IPS DF 6.9 (cell line): ENCODE measurements at regions not wholly inside any gene's neighbourhood (a gene's known extent, or its start where the extent isn't known, plus 50 kb on each side); places are given as distances from the start of the nearest gene placed in this dataset.

ENCODE experiments used
- DNase-seq: peaks from one replicate; pipeline ENCODE4 v3.0.0-alpha.2; 2013; ENCODE audit warnings: low read depth, low spot score
- H3K27ac ChIP-seq: one replicate; pipeline ENCODE4 v1.5.1; 2013; ENCODE audit warnings: low read length, control low read depth
- H3K27me3 ChIP-seq: 2 replicates; pipeline ENCODE4 v1.6.1; 2013; ENCODE audit warnings: mild to moderate bottlenecking, low read length; ENCODE audit not compliant: control insufficient read depth, insufficient read depth
- H3K36me3 ChIP-seq: 2 replicates; pipeline ENCODE4 v1.6.1; 2013; ENCODE audit warnings: low read length; ENCODE audit not compliant: control insufficient read depth, insufficient read depth
- H3K4me1 ChIP-seq: 2 replicates; pipeline ENCODE4 v1.6.1; 2013; ENCODE audit warnings: low read length; ENCODE audit not compliant: control insufficient read depth, insufficient read depth
- H3K4me3 ChIP-seq: 2 replicates; pipeline ENCODE4 v1.5.1; 2013; ENCODE audit warnings: mild to moderate bottlenecking, low read length
- H3K9me3 ChIP-seq: 2 replicates; pipeline ENCODE4 v1.6.1; 2013; ENCODE audit warnings: low read length, inconsistent platforms; ENCODE audit not compliant: control insufficient read depth, insufficient read depth
- WGBS: extraction: QIAGEN DNeasy Blood & Tissue Kit; methylation state at CpG from one replicate; pipeline ENCODE4 v1.1.7; 2013; ENCODE audit warnings: mixed read lengths, missing lambda C conversion rate; ENCODE audit not compliant: insufficient read length, insufficient coverage; 5-methylcytosine and 5-hydroxymethylcytosine counted together

DNA sequence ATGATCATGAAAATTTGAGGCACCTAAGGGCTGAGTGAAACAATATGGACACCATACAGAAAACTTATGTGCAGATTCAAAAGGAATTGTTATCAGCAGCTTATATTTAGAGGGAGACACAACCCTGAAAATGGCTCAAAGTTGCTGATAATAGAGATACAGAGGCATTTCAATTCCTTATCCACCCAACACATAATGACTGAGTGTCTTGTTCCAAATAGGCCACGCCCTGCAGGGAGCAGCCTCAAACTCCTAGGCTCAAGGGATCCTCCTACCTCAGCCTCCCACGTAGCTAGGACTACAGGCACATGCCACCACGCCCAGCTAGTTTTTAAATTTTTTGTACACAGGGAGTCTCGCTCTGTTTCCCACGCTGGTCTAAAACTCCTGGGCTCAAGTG is 79.0 kb downstream of the LBH start:
- H3K4me3 ChIP-seq, result no peak overlapping the region
- no CpG with 5 or more reads among the region's 5 CpGs for WGBS
- H3K36me3 ChIP-seq, result no peaks in the 10 kb centered on the region
- H3K4me1 ChIP-seq, result no peaks in the 10 kb centered on the region
- H3K9me3 ChIP-seq, result no peaks in the 10 kb centered on the region
- no peak for DNase-seq
- no peak overlapping the region for H3K27ac ChIP-seq
- H3K27me3 ChIP-seq, result no peaks in the 10 kb centered on the region

GRCh38 chr2:30310955-30311354 is 79.6 kb downstream of the LBH start:
- H3K27ac ChIP-seq, result no peak overlapping the region
- H3K9me3 ChIP-seq, result no peaks in the 10 kb centered on the region
- WGBS, result no CpG with 5 or more reads among the region's 5 CpGs
- H3K4me1 ChIP-seq, result no peaks in the 10 kb centered on the region
- DNase-seq, result no peak
- H3K36me3 ChIP-seq, result no peaks in the 10 kb centered on the region
- H3K4me3 ChIP-seq, result no peak overlapping the region
- no peaks in the 10 kb centered on the region for H3K27me3 ChIP-seq

GRCh38 chr2:30311711-30312110 is 80.4 kb downstream of the LBH start:
- WGBS, result no CpG with 5 or more reads among the region's 2 CpGs
- Histone ChIP-seq H3K4me3 (no peak overlapping the region), H3K27me3 (no peaks in the 10 kb centered on the region), H3K36me3 (no peaks in the 10 kb centered on the region), H3K9me3 (no peaks in the 10 kb centered on the region), H3K27ac (no peak overlapping the region), H3K4me1 (no peaks in the 10 kb centered on the region)
- no peak for DNase-seq

DNA sequence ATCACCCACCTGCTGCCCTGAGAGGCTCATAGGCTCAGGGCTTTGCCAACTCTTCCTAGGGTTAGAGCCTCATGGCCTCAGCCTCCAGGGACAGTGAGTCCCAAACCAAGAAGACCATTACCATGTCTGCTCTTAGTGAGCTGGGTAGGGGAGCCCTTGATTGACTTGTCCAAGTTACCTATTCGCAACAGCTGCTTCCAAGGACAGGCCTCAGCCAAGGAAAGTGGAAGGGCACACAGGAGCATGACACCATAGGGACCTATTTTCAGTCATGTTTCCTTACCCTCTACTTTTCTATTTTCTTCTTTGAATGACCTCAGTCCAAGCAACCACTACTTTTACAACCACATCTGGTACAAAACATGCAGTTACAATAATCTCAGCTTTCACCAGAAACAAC is 81.6 kb downstream of the LBH start:
- Histone ChIP-seq H3K27ac (no peak overlapping the region), H3K4me3 (no peak overlapping the region), H3K4me1 (no peaks in the 10 kb centered on the region), H3K9me3 (no peaks in the 10 kb centered on the region), H3K36me3 (no peaks in the 10 kb centered on the region), H3K27me3 (no peaks in the 10 kb centered on the region)
- no peak for DNase-seq
- no CpG with 5 or more reads among the region's 1 CpG for WGBS

DNA sequence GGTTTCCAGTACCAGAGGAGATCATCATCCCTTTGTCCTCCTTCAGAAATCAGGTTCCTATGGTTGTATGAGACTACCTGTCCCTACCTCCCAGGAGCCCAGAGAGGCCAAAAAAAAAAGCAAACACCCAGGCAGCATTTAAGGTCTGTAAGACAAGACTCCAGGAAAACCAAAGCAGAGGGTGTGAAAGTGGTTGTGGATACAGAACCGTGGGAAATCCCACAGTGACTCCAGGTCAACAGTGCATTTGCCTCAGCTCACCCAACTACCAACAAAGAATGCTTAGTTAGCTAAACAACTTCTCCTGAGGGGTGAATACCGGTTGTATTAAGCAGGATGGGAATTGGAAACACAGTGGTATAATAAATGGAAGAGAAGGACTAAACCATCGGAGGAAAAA is 83.6 kb downstream of the LBH start:
- H3K9me3 ChIP-seq, result no peaks in the 10 kb centered on the region
- H3K4me3 ChIP-seq, result no peak overlapping the region
- H3K27ac ChIP-seq, result no peak overlapping the region
- WGBS, result no CpG with 5 or more reads among the region's 3 CpGs
- H3K36me3 ChIP-seq, result no peaks in the 10 kb centered on the region
- no peaks in the 10 kb centered on the region for H3K27me3 ChIP-seq
- no peaks in the 10 kb centered on the region for H3K4me1 ChIP-seq
- DNase-seq, result no peak

DNA sequence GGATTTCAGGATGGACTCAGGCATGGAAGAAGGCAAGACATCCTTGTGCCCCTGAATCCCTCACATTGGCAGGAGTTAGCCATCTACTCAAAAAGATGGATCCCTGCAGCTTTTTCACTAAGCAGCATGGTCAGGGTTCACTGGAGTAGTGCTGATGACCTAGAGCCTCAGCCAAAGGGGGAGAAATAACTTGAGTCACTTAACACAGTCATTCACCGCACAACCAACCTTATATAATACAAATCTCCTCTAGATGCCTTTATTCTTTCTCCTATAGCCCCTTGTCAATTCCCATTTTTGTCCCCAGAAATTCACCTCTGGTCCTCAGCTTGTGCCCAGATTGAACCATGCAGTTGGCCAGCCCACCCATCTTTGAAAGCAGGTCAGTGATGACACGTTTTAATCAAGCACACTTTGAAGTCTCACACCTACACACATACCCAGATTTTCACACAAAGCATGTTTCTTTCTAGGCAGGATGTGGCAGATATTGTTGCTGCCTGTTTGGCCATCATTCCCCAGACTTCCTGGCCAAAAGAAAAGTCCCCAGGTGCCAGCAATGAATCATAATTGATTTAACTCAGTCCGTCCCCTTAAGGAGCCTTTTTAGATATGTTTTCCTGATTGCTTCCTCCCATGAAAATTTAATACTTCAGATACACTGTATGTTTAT is 84.2 kb downstream of the LBH start:
- no peak for DNase-seq

GRCh38 chr2:30316408-30316807 is 85.1 kb downstream of the LBH start:
- H3K36me3 ChIP-seq, result no peaks in the 10 kb centered on the region
- DNase-seq, result no peak
- H3K9me3 ChIP-seq, result no peaks in the 10 kb centered on the region
- H3K27me3 ChIP-seq, result no peaks in the 10 kb centered on the region
- no CpG with 5 or more reads among the region's 2 CpGs for WGBS
- H3K27ac ChIP-seq, result no peak overlapping the region
- no peaks in the 10 kb centered on the region for H3K4me1 ChIP-seq
- no peak overlapping the region for H3K4me3 ChIP-seq

More for the DNA sequence above, 84.2 kb downstream of the LBH start:
- H3K9me3 ChIP-seq, result no peaks in the 10 kb centered on the region
- 100% methylated on average over 1 of the region's 3 CpGs for WGBS
- H3K36me3 ChIP-seq, result no peaks in the 10 kb centered on the region
- no peaks in the 10 kb centered on the region for H3K4me1 ChIP-seq
- no peaks in the 10 kb centered on the region for H3K27me3 ChIP-seq
- no peak overlapping the region for H3K4me3 ChIP-seq
- H3K27ac ChIP-seq, result no peak overlapping the region

DNA sequence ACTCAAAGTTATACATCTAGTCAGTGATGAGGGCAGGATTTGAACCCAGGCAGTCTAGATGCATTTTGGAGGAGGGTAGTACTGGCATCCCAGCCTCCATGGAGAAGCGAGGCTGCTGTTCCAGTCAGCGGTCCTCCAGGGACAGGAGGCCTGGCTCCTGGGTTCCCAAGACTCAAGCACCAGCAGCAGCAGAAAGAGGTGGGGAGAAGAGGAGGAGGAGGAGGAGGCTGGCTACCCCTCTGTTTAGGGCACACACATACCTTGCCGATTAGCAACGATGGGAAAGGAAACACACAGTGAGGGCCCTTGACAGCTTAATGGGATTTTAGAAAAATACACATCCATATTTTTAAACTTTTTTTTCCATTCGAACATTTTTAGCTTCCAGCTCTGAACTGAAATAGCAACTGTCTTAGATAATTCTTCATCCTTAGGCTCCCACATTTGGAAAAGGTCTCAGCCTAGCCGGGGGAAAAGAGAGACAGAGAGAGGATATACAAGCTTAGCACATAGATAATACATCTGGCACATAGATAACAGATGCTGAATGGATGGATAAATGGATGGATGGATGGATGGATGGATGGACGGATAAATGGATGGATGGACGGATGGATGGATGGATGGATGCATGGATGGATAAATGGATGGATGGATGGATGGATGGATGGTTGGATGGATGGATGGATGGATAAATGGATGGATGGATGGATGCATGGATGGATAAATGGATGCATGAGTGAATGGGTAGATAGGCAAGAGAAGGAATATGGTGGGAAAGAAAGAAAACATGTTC is 87.9 kb downstream of the LBH start:
- no CpG with 5 or more reads among the region's 8 CpGs for WGBS
- Histone ChIP-seq H3K36me3 (no peaks in the 10 kb centered on the region), H3K4me3 (no peak overlapping the region), H3K27ac (no peak overlapping the region), H3K4me1 (no peaks in the 10 kb centered on the region), H3K27me3 (no peaks in the 10 kb centered on the region), H3K9me3 (no peaks in the 10 kb centered on the region)
- no peak for DNase-seq

- Histone ChIP-seq H3K4me3 (no peak overlapping the region), H3K9me3 (no peaks in the 10 kb centered on the region), H3K4me1 (no peaks in the 10 kb centered on the region), H3K27me3 (no peaks in the 10 kb centered on the region), H3K36me3 (no peaks in the 10 kb centered on the region), H3K27ac (no peak overlapping the region)
- no peak for DNase-seq
- no CpG with 5 or more reads among the region's 3 CpGs for WGBS
Observed at GRCh38 chr2:30321466-30321865, 90.1 kb downstream of the LBH start.

DNA sequence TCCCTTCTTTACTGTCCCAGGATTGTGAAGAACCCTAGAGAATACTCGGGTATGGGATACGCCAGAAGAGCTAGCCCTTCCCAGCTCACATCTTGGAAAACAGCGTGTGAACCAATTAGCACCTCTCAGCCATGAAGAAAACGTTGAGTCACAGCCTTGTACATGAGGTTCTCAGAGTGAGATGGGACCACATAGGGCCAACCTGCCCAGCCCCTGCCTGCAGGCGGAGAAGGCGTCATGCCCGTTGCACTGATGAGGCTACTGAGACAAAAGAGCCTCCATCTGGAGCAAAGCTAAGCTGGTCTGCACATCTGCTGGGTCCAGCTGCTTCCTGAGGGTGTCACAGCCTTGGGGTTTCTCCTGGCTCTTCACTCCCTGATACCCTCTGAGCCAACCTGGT is 92.2 kb downstream of the LBH start:
- Histone ChIP-seq H3K36me3 (no peaks in the 10 kb centered on the region), H3K4me3 (no peak overlapping the region), H3K4me1 (no peaks in the 10 kb centered on the region), H3K27ac (no peak overlapping the region), H3K27me3 (no peaks in the 10 kb centered on the region), H3K9me3 (no peaks in the 10 kb centered on the region)
- DNase-seq, result no peak
- WGBS, result no CpG with 5 or more reads among the region's 7 CpGs
